IPS-15b (cell line): ENCODE measurements at regions not wholly inside any gene's neighbourhood (a gene's known extent, or its start where the extent isn't known, plus 50 kb on each side); places are given as distances from the start of the nearest gene placed in this dataset.

Source experiments
- H3K27me3 ChIP-seq: one replicate; pipeline ENCODE4 v1.6.1; 2013; ENCODE audit warnings: low read length; ENCODE audit not compliant: control insufficient read depth, insufficient read depth
- H3K36me3 ChIP-seq: one replicate; pipeline ENCODE4 v1.6.1; 2013; ENCODE audit warnings: low read length; ENCODE audit not compliant: control insufficient read depth, insufficient read depth
- H3K4me1 ChIP-seq: one replicate; pipeline ENCODE4 v1.6.1; 2013; ENCODE audit warnings: mild to moderate bottlenecking, low read length; ENCODE audit not compliant: control insufficient read depth, insufficient read depth
- H3K4me3 ChIP-seq: one replicate; pipeline ENCODE4 v1.5.1; 2013; ENCODE audit warnings: low read depth, low read length
- H3K9ac ChIP-seq: one replicate; pipeline ENCODE4 v1.6.1; 2013; ENCODE audit warnings: low read depth, mild to moderate bottlenecking, low read length
- H3K9me3 ChIP-seq: one replicate; pipeline ENCODE4 v1.6.1; 2013; ENCODE audit warnings: mild to moderate bottlenecking, low read length; ENCODE audit not compliant: control insufficient read depth, insufficient read depth

GRCh38 chr21:16538936-16539440 lies 809.2 kb downstream of the USP25 start:
- H3K4me1 ChIP-seq, result no peaks in the 10 kb centered on the region
- H3K4me3 ChIP-seq, result no peak overlapping the region

GRCh38 chr21:16540966-16541727 lies 811.4 kb downstream of the USP25 start:
- no peaks in the 10 kb centered on the region for H3K27me3 ChIP-seq
- no peaks in the 10 kb centered on the region for H3K36me3 ChIP-seq
- no peaks in the 10 kb centered on the region for H3K9me3 ChIP-seq

More at GRCh38 chr21:16538936-16539440, 809.2 kb downstream of the USP25 start:
- H3K9me3 ChIP-seq, result no peaks in the 10 kb centered on the region
- no peaks in the 10 kb centered on the region for H3K36me3 ChIP-seq
- H3K27me3 ChIP-seq, result no peaks in the 10 kb centered on the region
- no peak overlapping the region for H3K9ac ChIP-seq

GRCh38 chr21:16550118-16550517 lies 820.3 kb downstream of the USP25 start:
- H3K4me1 ChIP-seq, result peaks cover 4% of the 10 kb centered on the region
- H3K4me3 ChIP-seq, result no peak overlapping the region
- H3K9ac ChIP-seq, result no peak overlapping the region
- H3K27me3 ChIP-seq, result no peaks in the 10 kb centered on the region
- H3K36me3 ChIP-seq, result no peaks in the 10 kb centered on the region
- H3K9me3 ChIP-seq, result no peaks in the 10 kb centered on the region

More at GRCh38 chr21:16540966-16541727, 811.4 kb downstream of the USP25 start:
- Histone ChIP-seq H3K4me1 (no peaks in the 10 kb centered on the region), H3K9ac (no peak overlapping the region), H3K4me3 (no peak overlapping the region)

- no peak overlapping the region for H3K9ac ChIP-seq
- no peaks in the 10 kb centered on the region for H3K9me3 ChIP-seq
- H3K4me3 ChIP-seq, result no peak overlapping the region
- no peaks in the 10 kb centered on the region for H3K27me3 ChIP-seq
- H3K36me3 ChIP-seq, result no peaks in the 10 kb centered on the region
- peaks cover 4% of the 10 kb centered on the region for H3K4me1 ChIP-seq
Measured at GRCh38 chr21:16550917-16551741, 821.3 kb downstream of the USP25 start.

GRCh38 chr21:16552880-16553279 lies 823.1 kb downstream of the USP25 start:
- no peaks in the 10 kb centered on the region for H3K9me3 ChIP-seq
- peaks cover 4% of the 10 kb centered on the region for H3K4me1 ChIP-seq
- H3K27me3 ChIP-seq, result no peaks in the 10 kb centered on the region
- no peak overlapping the region for H3K4me3 ChIP-seq
- H3K9ac ChIP-seq, result no peak overlapping the region
- no peaks in the 10 kb centered on the region for H3K36me3 ChIP-seq

- Histone ChIP-seq H3K27me3 (no peaks in the 10 kb centered on the region), H3K9ac (no peak overlapping the region), H3K9me3 (no peaks in the 10 kb centered on the region)
Measured at GRCh38 chr21:16554503-16554902, 824.7 kb downstream of the USP25 start.

GRCh38 chr21:16563116-16563515 lies 833.3 kb downstream of the USP25 start:
- no peak overlapping the region for H3K9ac ChIP-seq
- no peak overlapping the region for H3K4me3 ChIP-seq
- no peaks in the 10 kb centered on the region for H3K4me1 ChIP-seq
- no peaks in the 10 kb centered on the region for H3K27me3 ChIP-seq
- no peaks in the 10 kb centered on the region for H3K36me3 ChIP-seq
- no peaks in the 10 kb centered on the region for H3K9me3 ChIP-seq

More at GRCh38 chr21:16554503-16554902, 824.7 kb downstream of the USP25 start:
- no peaks in the 10 kb centered on the region for H3K36me3 ChIP-seq
- H3K4me3 ChIP-seq, result no peak overlapping the region
- peaks cover 4% of the 10 kb centered on the region for H3K4me1 ChIP-seq

- Histone ChIP-seq H3K27me3 (no peaks in the 10 kb centered on the region), H3K4me3 (no peak overlapping the region), H3K4me1 (no peaks in the 10 kb centered on the region), H3K36me3 (no peaks in the 10 kb centered on the region), H3K9ac (no peak overlapping the region), H3K9me3 (no peaks in the 10 kb centered on the region)
Measured at GRCh38 chr21:16563795-16564194, 834.0 kb downstream of the USP25 start.

GRCh38 chr21:16568244-16568643 lies 838.5 kb downstream of the USP25 start:
- no peaks in the 10 kb centered on the region for H3K9me3 ChIP-seq
- H3K9ac ChIP-seq, result no peak overlapping the region
- peaks cover 8% of the 10 kb centered on the region for H3K4me1 ChIP-seq
- no peaks in the 10 kb centered on the region for H3K27me3 ChIP-seq
- H3K4me3 ChIP-seq, result no peak overlapping the region
- H3K36me3 ChIP-seq, result no peaks in the 10 kb centered on the region

- H3K27me3 ChIP-seq, result no peaks in the 10 kb centered on the region
- H3K9ac ChIP-seq, result no peak overlapping the region
- no peak overlapping the region for H3K4me3 ChIP-seq
- no peaks in the 10 kb centered on the region for H3K9me3 ChIP-seq
- H3K4me1 ChIP-seq, result peaks cover 8% of the 10 kb centered on the region
- H3K36me3 ChIP-seq, result no peaks in the 10 kb centered on the region
Measured at GRCh38 chr21:16568661-16569060, 838.9 kb downstream of the USP25 start.

- Histone ChIP-seq H3K27me3 (no peaks in the 10 kb centered on the region), H3K36me3 (no peaks in the 10 kb centered on the region), H3K4me3 (no peak overlapping the region), H3K9me3 (no peaks in the 10 kb centered on the region), H3K9ac (no peak overlapping the region), H3K4me1 (peaks cover 8% of the 10 kb centered on the region)
Measured at GRCh38 chr21:16569679-16570078, 839.9 kb downstream of the USP25 start.
